ENCODE measurements at regions not wholly inside any gene's neighbourhood (a gene's known extent, or its start where the extent isn't known, plus 50 kb on each side); places are given as distances from the start of the nearest gene placed in this dataset.

GRCh38 chr12:60387356-60387755 lies 791.5 kb downstream of the SLC16A7 start:
- no peaks in the 10 kb centered on the region for H3K36me3 Mint-ChIP-seq (ENCODE audit: low read depth)
- CTCF ChIA-PET, result no interaction called here
- H3K9me3 Mint-ChIP-seq, result no peaks in the 10 kb centered on the region
- intact Hi-C loops (cut with DNase I, micrococcal nuclease), result no loop called here
- Histone ChIP-seq H3K9me3 (ENCODE audit: control insufficient read depth in 1 of 2, insufficient read depth in 1 of 2, low read length in 2 of 2) (peaks cover 5 to 17% of the 10 kb centered on the region in 2 experiments), H3K27ac (ENCODE audit: low read depth in 1 of 2, low read length in 2 of 2) (no peak overlapping the region), H3K27me3 (ENCODE audit: control insufficient read depth in 1 of 2, insufficient read depth in 2 of 2, low read length in 2 of 2) (no peaks in the 10 kb centered on the region), H3K4me3 (ENCODE audit: low read length) (no peak overlapping the region), H3K4me1 (ENCODE audit: insufficient read depth, low read length) (no peaks in the 10 kb centered on the region), H3K36me3 (ENCODE audit: insufficient read depth, low read length) (no peaks in the 10 kb centered on the region)
- POLR2A ChIA-PET, result no interaction called here
- ATAC-seq (ENCODE audit: poor library complexity) (no peak), DNase-seq (no peak)
- no peak overlapping the region for H3K27ac Mint-ChIP-seq
- no peak overlapping the region for H3K4me3 Mint-ChIP-seq
- no peaks in the 10 kb centered on the region for H3K4me1 Mint-ChIP-seq (ENCODE audit: low read depth)
- TF ChIP-seq CTCF (IDR thresholded peaks at IDR 0.05), result no peak
- no peaks in the 10 kb centered on the region for H3K27me3 Mint-ChIP-seq

- intact Hi-C loops (cut with DNase I, micrococcal nuclease), result no loop called here
- no peaks in the 10 kb centered on the region for H3K4me1 Mint-ChIP-seq (ENCODE audit: low read depth)
- Histone ChIP-seq H3K9me3 (ENCODE audit: control insufficient read depth in 1 of 2, insufficient read depth in 1 of 2, low read length in 2 of 2) (peaks cover 0 to 28% of the 10 kb centered on the region in 2 experiments), H3K36me3 (ENCODE audit: insufficient read depth, low read length) (no peaks in the 10 kb centered on the region), H3K4me3 (ENCODE audit: low read length) (no peak overlapping the region), H3K27ac (ENCODE audit: low read depth in 1 of 2, low read length in 2 of 2) (no peak overlapping the region), H3K27me3 (ENCODE audit: control insufficient read depth in 1 of 2, insufficient read depth in 2 of 2, low read length in 2 of 2) (no peaks in the 10 kb centered on the region), H3K4me1 (ENCODE audit: insufficient read depth, low read length) (no peaks in the 10 kb centered on the region)
- CTCF ChIA-PET, result no interaction called here
- H3K36me3 Mint-ChIP-seq (ENCODE audit: low read depth), result no peaks in the 10 kb centered on the region
- H3K9me3 Mint-ChIP-seq, result no peaks in the 10 kb centered on the region
- no peak for ATAC-seq (ENCODE audit: poor library complexity)
- TF ChIP-seq CTCF (IDR thresholded peaks at IDR 0.05), result no peak
- POLR2A ChIA-PET, result no interaction called here
- no peak overlapping the region for H3K4me3 Mint-ChIP-seq
- no peak overlapping the region for H3K27ac Mint-ChIP-seq
- no peaks in the 10 kb centered on the region for H3K27me3 Mint-ChIP-seq
- no peak for DNase-seq
Observed at GRCh38 chr12:60391051-60391450, 795.2 kb downstream of the SLC16A7 start.

- Histone ChIP-seq H3K27ac (ENCODE audit: low read depth in 1 of 2, low read length in 2 of 2) (no peak overlapping the region), H3K4me3 (ENCODE audit: low read length) (no peak overlapping the region), H3K36me3 (ENCODE audit: insufficient read depth, low read length) (no peaks in the 10 kb centered on the region), H3K4me1 (ENCODE audit: insufficient read depth, low read length) (no peaks in the 10 kb centered on the region), H3K9me3 (ENCODE audit: control insufficient read depth in 1 of 2, insufficient read depth in 1 of 2, low read length in 2 of 2) (peaks cover 0 to 28% of the 10 kb centered on the region in 2 experiments), H3K27me3 (ENCODE audit: control insufficient read depth in 1 of 2, insufficient read depth in 2 of 2, low read length in 2 of 2) (no peaks in the 10 kb centered on the region)
- TF ChIP-seq CTCF (IDR thresholded peaks at IDR 0.05), result no peak
- Mint-ChIP-seq H3K27ac (no peak overlapping the region), H3K9me3 (no peaks in the 10 kb centered on the region), H3K36me3 (ENCODE audit: low read depth) (no peaks in the 10 kb centered on the region), H3K4me1 (ENCODE audit: low read depth) (no peaks in the 10 kb centered on the region), H3K27me3 (no peaks in the 10 kb centered on the region), H3K4me3 (no peak overlapping the region)
- POLR2A ChIA-PET, result no interaction called here
- CTCF ChIA-PET, result no interaction called here
- intact Hi-C loops (cut with DNase I, micrococcal nuclease), result no loop called here
- ATAC-seq (ENCODE audit: poor library complexity), result no peak
- DNase-seq, result no peak
Observed at GRCh38 chr12:60391791-60392190, 796.0 kb downstream of the SLC16A7 start.
